ENCODE measurements at regions not wholly inside any gene's neighbourhood (a gene's known extent, or its start where the extent isn't known, plus 50 kb on each side); places are given as distances from the start of the nearest gene placed in this dataset.

- TF ChIP-seq CTCF (IDR thresholded peaks at IDR 0.05) (no peak), POLR2A (IDR thresholded peaks at IDR 0.05) (no peak)
Observed at GRCh38 chr2:17282245-17282644, 236.0 kb downstream of the RAD51AP2 start.

Measured in testis (tissue), 2 donors.